Activated CD4-positive, alpha-beta T cell treated with anti-CD3 and anti-CD28 coated beads, Interleukin-2, amount 50 U/mL, for 48 hours (primary cell): ENCODE measurements at regions not wholly inside any gene's neighbourhood (a gene's known extent, or its start where the extent isn't known, plus 50 kb on each side); places are given as distances from the start of the nearest gene placed in this dataset.
"Not testable (repeated sequence)": the region's sequence is repeated elsewhere in the genome, so short reads cannot be mapped to it uniquely, and the experiment has no call there.

ENCODE experiments used
- DNase-seq, 2 experiments: peaks; one replicate each; pipeline ENCODE4 v3.0.0-alpha.2; 2020

- DNase-seq: no peak
These were observed 63.0 kb upstream of the UXS1 start for GRCh38 chr2:106257135-106257534.

- DNase-seq: not testable (repeated sequence)
These were observed 55.2 kb upstream of the UXS1 start for GRCh38 chr2:106249157-106249828.

GRCh38 chr2:106248548-106249151, 54.5 kb upstream of the UXS1 start:
- not testable (repeated sequence) for DNase-seq
